ENCODE measurements at regions not wholly inside any gene's neighbourhood (a gene's known extent, or its start where the extent isn't known, plus 50 kb on each side); places are given as distances from the start of the nearest gene placed in this dataset.

DNA sequence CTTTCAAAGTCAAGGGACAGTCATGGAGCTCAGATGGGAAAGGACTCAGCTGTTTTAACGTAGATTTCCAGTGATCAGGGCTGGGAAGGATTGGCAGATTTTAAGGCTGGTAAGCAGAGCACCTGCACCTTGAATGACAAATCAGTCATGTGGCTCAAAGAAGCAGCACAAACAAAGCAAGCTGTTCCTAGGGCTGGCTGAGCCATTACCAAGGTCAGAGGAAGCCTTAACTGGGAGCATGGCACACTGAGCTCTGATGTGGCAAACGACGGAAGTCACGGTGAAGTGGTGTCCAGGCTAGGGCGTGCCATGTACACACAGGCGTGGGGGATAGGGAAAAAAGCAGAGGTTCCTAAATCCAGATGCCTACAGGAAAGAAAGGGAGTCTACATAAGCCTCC, 84.6 kb upstream of the PFN2 start:
- H3K27ac ChIP-seq (ENCODE audit: low read length) = no peak overlapping the region
- no peaks in the 10 kb centered on the region for H3K9me3 ChIP-seq (ENCODE audit: control insufficient read depth in 1 of 2, low read length in 2 of 2)
- H3K4me1 ChIP-seq (ENCODE audit: control insufficient read depth in 1 of 2, insufficient read depth in 2 of 2, low read length in 2 of 2) = no peaks in the 10 kb centered on the region
- no peaks in the 10 kb centered on the region for H3K36me3 ChIP-seq (ENCODE audit: control insufficient read depth in 1 of 2, insufficient read depth in 2 of 2, low read length in 2 of 2)
- H3K27me3 ChIP-seq (ENCODE audit: low read depth, low read length) = no peaks in the 10 kb centered on the region
- H3K4me3 ChIP-seq (ENCODE audit: low read depth in 1 of 2, low read length in 2 of 2) = no peak overlapping the region

DNA sequence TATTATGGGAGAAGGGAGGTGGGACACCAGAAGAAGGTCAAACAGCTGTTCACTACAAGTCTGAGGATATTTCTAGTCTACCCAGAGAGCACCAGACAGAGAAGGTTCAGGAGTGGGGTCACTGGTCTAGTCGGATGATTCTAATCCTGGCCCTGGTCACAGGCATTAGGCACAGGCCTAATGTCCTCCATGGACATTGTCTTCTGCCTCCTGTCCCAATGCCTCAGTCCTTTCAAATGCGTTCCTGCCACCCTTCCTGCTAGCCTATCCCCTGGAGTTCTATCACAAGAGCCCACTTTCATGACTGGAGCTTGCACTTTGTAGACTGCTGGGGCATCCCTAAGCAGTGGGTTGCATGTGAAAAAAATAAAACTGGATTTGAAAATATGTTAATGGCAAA, 83.9 kb upstream of the PFN2 start:
- Histone ChIP-seq H3K4me1 (ENCODE audit: control insufficient read depth in 1 of 2, insufficient read depth in 2 of 2, low read length in 2 of 2) (no peaks in the 10 kb centered on the region), H3K27ac (ENCODE audit: low read length) (no peak overlapping the region), H3K36me3 (ENCODE audit: control insufficient read depth in 1 of 2, insufficient read depth in 2 of 2, low read length in 2 of 2) (no peaks in the 10 kb centered on the region), H3K4me3 (ENCODE audit: low read depth in 1 of 2, low read length in 2 of 2) (no peak overlapping the region), H3K9me3 (ENCODE audit: control insufficient read depth in 1 of 2, low read length in 2 of 2) (no peaks in the 10 kb centered on the region), H3K27me3 (ENCODE audit: low read depth, low read length) (no peaks in the 10 kb centered on the region)

DNA sequence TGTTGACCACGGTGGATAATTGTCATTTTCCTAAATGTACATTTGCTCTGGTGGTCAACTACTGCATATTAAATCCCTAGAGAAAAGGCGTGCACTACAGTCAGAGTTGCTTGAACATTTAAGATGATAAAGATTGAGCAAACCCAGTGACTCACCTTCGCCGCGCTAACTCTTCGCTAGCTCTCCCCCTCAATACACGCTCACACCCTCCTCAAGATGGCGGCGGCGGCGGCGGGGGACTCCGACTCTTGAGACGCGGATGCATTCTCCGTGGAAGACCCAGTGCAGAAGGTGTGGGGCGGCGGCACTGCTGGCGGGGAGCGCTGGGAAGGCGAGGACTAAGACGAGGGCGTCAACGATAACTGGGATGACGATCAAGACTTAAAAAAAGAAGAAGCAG, 79.8 kb upstream of the PFN2 start:
- H3K27ac ChIP-seq (ENCODE audit: low read length) = no peak overlapping the region
- no peaks in the 10 kb centered on the region for H3K4me1 ChIP-seq (ENCODE audit: control insufficient read depth in 1 of 2, insufficient read depth in 2 of 2, low read length in 2 of 2)
- no peaks in the 10 kb centered on the region for H3K36me3 ChIP-seq (ENCODE audit: control insufficient read depth in 1 of 2, insufficient read depth in 2 of 2, low read length in 2 of 2)
- no peak overlapping the region for H3K4me3 ChIP-seq (ENCODE audit: low read depth in 1 of 2, low read length in 2 of 2)
- H3K9me3 ChIP-seq (ENCODE audit: control insufficient read depth in 1 of 2, low read length in 2 of 2) = no peaks in the 10 kb centered on the region
- no peaks in the 10 kb centered on the region for H3K27me3 ChIP-seq (ENCODE audit: low read depth, low read length)

DNA sequence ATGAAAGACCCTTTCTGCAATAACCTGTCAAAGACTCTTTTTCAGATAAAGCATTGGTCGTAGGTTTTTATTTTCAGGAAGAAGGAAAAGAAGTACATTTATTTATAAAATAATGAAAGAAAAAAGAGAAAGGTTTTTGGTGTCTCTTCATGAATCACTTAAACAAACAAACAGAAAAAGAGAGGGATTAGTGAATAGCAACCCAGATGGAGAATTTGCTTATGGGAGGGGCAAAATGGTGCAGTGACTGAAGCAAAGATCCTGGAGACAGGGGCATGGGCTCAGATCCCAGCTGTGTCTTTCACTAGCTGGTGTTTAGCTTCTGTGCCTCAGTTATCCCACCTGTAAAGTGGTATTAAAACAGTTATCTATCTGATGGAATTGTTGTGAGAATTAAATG, 78.6 kb upstream of the PFN2 start:
- Histone ChIP-seq H3K4me3 (ENCODE audit: low read depth in 1 of 2, low read length in 2 of 2) (no peak overlapping the region), H3K4me1 (ENCODE audit: control insufficient read depth in 1 of 2, insufficient read depth in 2 of 2, low read length in 2 of 2) (no peaks in the 10 kb centered on the region), H3K9me3 (ENCODE audit: control insufficient read depth in 1 of 2, low read length in 2 of 2) (peaks cover 0 to 3% of the 10 kb centered on the region in 2 donors), H3K27me3 (ENCODE audit: low read depth, low read length) (no peaks in the 10 kb centered on the region), H3K36me3 (ENCODE audit: control insufficient read depth in 1 of 2, insufficient read depth in 2 of 2, low read length in 2 of 2) (no peaks in the 10 kb centered on the region), H3K27ac (ENCODE audit: low read length) (no peak overlapping the region)

DNA sequence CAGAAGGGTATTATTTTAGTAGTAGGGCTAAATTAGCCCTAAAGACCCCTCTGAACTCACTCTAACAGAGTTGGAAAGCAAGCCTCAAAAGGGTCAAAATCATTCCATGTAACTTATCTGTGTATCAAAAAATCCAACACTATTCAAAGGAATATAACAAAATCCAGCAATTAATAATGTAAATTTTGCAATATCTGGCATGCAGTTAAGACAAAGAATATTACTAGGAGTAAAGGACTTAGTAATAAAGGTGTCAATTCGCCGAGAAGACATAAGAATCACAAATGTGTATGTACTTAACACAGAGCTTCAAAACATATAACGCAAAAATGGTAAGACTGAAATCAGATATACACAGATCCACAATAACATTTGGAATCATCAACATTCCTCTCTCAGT, 71.2 kb upstream of the PFN2 start:
- Histone ChIP-seq H3K9me3 (ENCODE audit: control insufficient read depth in 1 of 2, low read length in 2 of 2) (peaks cover 0 to 23% of the 10 kb centered on the region in 2 donors), H3K4me3 (ENCODE audit: low read depth in 1 of 2, low read length in 2 of 2) (no peak overlapping the region), H3K27ac (ENCODE audit: low read length) (no peak overlapping the region), H3K27me3 (ENCODE audit: low read depth, low read length) (no peaks in the 10 kb centered on the region), H3K4me1 (ENCODE audit: control insufficient read depth in 1 of 2, insufficient read depth in 2 of 2, low read length in 2 of 2) (no peaks in the 10 kb centered on the region), H3K36me3 (ENCODE audit: control insufficient read depth in 1 of 2, insufficient read depth in 2 of 2, low read length in 2 of 2) (no peaks in the 10 kb centered on the region)

DNA sequence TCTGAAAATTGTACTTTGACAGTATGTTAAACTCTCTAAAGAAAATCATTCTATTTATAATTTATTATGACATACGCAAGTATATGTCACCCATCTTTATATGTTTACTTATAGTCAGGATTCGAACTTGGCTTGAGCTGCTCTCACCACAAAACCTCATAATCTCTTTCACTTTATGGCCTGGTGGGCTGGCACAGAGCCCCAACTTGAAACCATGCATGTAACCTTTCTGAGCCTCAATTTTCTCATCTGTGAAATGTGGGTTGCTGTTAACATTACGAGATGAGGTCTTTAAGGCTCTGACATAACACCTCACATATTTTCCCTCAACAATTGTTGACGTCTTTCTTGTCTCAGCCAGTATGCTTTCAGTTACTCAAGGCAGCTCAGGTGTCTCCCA, 69.4 kb upstream of the PFN2 start:
- Histone ChIP-seq H3K27ac (ENCODE audit: low read length) (no peak overlapping the region), H3K9me3 (ENCODE audit: control insufficient read depth in 1 of 2, low read length in 2 of 2) (peaks cover 0 to 20% of the 10 kb centered on the region in 2 donors), H3K4me1 (ENCODE audit: control insufficient read depth in 1 of 2, insufficient read depth in 2 of 2, low read length in 2 of 2) (no peaks in the 10 kb centered on the region), H3K36me3 (ENCODE audit: control insufficient read depth in 1 of 2, insufficient read depth in 2 of 2, low read length in 2 of 2) (no peaks in the 10 kb centered on the region), H3K27me3 (ENCODE audit: low read depth, low read length) (no peaks in the 10 kb centered on the region), H3K4me3 (ENCODE audit: low read depth in 1 of 2, low read length in 2 of 2) (no peak overlapping the region)

DNA sequence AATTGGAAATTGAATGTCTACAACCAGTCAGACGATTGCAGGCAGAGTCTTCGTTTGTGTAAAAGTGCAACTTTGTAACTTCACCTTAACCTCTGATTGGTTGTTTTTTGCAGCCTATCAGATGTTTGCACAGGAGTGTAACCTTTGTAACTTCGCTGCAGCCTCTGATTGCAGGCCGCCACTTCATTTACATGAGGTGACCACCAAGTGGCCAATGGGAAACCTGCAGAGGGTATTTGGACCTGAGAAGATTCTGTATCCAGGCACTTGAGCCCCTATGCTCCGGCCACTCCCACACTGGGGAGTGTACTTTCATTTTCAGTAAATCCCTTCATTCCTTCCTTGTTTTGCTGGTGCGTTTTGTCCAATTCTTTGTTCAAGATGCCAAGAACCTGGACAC, 68.1 kb upstream of the PFN2 start:
- Histone ChIP-seq H3K36me3 (ENCODE audit: control insufficient read depth in 1 of 2, insufficient read depth in 2 of 2, low read length in 2 of 2) (no peaks in the 10 kb centered on the region), H3K27me3 (ENCODE audit: low read depth, low read length) (no peaks in the 10 kb centered on the region), H3K9me3 (ENCODE audit: control insufficient read depth in 1 of 2, low read length in 2 of 2) (peaks cover 0 to 20% of the 10 kb centered on the region in 2 donors), H3K4me1 (ENCODE audit: control insufficient read depth in 1 of 2, insufficient read depth in 2 of 2, low read length in 2 of 2) (no peaks in the 10 kb centered on the region), H3K27ac (ENCODE audit: low read length) (no peak overlapping the region), H3K4me3 (ENCODE audit: low read depth in 1 of 2, low read length in 2 of 2) (no peak overlapping the region)

DNA sequence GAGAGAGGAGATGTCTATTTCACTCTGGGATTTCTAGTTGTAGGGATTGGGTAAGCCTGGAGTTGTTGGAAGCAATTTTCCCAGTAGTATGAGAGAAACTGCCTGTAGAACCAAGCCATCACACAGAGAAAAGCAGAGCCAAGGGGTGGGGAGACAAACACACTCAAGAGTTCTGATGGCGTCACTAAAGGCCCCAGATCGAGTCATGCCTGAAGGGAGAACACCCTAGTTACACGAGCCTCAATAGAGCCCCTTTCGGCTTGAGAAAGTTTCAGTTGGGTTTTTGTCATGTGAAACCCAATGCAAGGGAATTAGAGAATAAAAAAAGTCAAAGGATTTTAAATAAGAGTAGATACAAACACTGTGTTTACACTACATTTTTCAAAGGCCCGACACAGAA, 66.1 kb upstream of the PFN2 start:
- no peaks in the 10 kb centered on the region for H3K4me1 ChIP-seq (ENCODE audit: control insufficient read depth in 1 of 2, insufficient read depth in 2 of 2, low read length in 2 of 2)
- H3K9me3 ChIP-seq (ENCODE audit: control insufficient read depth in 1 of 2, low read length in 2 of 2) = peaks cover 0 to 8% of the 10 kb centered on the region in 2 donors
- no peak overlapping the region for H3K27ac ChIP-seq (ENCODE audit: low read length)
- no peak overlapping the region for H3K4me3 ChIP-seq (ENCODE audit: low read depth in 1 of 2, low read length in 2 of 2)
- no peaks in the 10 kb centered on the region for H3K27me3 ChIP-seq (ENCODE audit: low read depth, low read length)
- no peaks in the 10 kb centered on the region for H3K36me3 ChIP-seq (ENCODE audit: control insufficient read depth in 1 of 2, insufficient read depth in 2 of 2, low read length in 2 of 2)

DNA sequence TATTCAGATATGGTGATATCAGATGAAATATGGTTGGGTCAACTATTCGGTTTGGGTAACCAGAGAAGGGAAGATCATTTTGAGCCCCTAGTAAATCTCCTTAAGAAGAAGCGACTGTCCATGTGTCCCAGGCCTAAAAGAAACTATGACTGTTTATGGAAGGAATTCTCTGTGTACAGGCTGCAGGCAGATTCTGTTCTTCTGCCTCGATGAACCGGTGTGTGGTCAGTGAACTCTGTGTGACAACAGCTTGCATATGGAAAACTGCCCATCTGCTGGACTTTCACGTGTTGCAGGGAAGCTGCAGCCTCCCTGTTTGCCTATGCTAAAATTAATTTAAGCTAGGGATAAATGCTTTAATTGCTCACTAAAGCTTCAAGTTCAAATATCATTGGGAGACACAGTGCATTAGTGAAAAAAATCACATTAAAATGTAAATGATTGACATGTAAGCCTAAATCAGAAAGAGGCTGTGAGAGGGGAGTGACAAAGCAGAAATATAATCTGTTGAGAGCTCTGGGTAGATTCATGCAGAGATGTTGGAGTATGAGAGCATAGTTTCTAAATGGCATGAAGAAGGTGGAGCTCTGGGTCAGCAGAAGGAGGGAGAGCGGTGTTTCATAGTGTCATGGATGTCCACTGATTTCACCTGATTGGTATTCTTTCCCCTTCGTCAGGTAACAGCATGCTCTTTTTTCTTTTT, 65.4 kb upstream of the PFN2 start:
- Histone ChIP-seq H3K27ac (ENCODE audit: low read length) (no peak overlapping the region), H3K9me3 (ENCODE audit: control insufficient read depth in 1 of 2, low read length in 2 of 2) (peaks cover 0 to 3% of the 10 kb centered on the region in 2 donors), H3K4me1 (ENCODE audit: control insufficient read depth in 1 of 2, insufficient read depth in 2 of 2, low read length in 2 of 2) (no peaks in the 10 kb centered on the region), H3K36me3 (ENCODE audit: control insufficient read depth in 1 of 2, insufficient read depth in 2 of 2, low read length in 2 of 2) (no peaks in the 10 kb centered on the region), H3K4me3 (ENCODE audit: low read depth in 1 of 2, low read length in 2 of 2) (no peak overlapping the region), H3K27me3 (ENCODE audit: low read depth, low read length) (no peaks in the 10 kb centered on the region)

DNA sequence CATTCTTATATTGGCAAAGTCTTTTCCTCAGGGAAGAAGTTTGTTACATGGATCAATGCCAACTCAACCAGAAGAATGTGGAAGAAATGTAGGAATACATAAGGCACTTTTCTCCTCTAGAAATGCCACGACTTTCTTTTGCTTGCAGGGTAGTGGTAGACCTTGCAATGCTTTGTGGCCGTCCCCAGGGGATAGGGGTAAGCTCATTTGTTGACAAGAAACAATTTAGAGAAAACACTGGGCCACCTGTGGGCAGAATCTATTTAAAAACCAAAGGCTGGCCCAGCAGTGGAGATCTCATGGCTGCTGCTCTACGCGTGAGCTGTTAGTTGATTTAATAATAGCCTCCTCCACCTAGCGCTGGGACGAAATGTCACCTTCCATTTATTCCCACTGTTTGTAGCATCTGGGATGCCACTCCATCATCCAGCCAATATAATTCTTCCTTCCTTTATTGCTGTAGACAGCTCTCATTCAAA, 64.6 kb upstream of the PFN2 start:
- no peaks in the 10 kb centered on the region for H3K27me3 ChIP-seq (ENCODE audit: low read depth, low read length)
- peaks cover 0 to 3% of the 10 kb centered on the region in 2 donors for H3K9me3 ChIP-seq (ENCODE audit: control insufficient read depth in 1 of 2, low read length in 2 of 2)
- H3K4me1 ChIP-seq (ENCODE audit: control insufficient read depth in 1 of 2, insufficient read depth in 2 of 2, low read length in 2 of 2) = no peaks in the 10 kb centered on the region
- H3K4me3 ChIP-seq (ENCODE audit: low read depth in 1 of 2, low read length in 2 of 2) = no peak overlapping the region
- H3K36me3 ChIP-seq (ENCODE audit: control insufficient read depth in 1 of 2, insufficient read depth in 2 of 2, low read length in 2 of 2) = no peaks in the 10 kb centered on the region
- no peak overlapping the region for H3K27ac ChIP-seq (ENCODE audit: low read length)

DNA sequence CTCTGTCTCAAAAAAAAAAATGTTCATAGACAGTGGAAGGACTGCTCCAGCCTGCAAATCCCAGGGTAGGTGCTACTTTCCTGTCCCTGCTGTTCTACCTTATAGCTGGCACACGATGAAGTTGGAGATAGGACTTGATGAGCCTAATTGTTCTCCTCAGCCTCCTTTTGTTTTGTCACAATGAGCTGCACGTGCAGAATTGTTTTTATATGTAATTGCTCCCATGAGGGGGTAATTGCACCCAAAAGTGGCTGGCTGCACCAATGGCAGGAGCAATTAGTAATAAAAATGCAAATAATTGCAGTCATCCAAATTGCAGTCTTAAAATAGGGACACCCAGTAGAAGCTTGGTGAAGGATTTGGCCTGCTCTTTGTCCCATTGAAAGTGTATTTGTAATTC, 63.0 kb upstream of the PFN2 start:
- H3K4me1 ChIP-seq (ENCODE audit: control insufficient read depth in 1 of 2, insufficient read depth in 2 of 2, low read length in 2 of 2) = no peaks in the 10 kb centered on the region
- H3K4me3 ChIP-seq (ENCODE audit: low read depth in 1 of 2, low read length in 2 of 2) = no peak overlapping the region
- H3K27ac ChIP-seq (ENCODE audit: low read length) = no peak overlapping the region
- H3K36me3 ChIP-seq (ENCODE audit: control insufficient read depth in 1 of 2, insufficient read depth in 2 of 2, low read length in 2 of 2) = no peaks in the 10 kb centered on the region
- H3K9me3 ChIP-seq (ENCODE audit: control insufficient read depth in 1 of 2, low read length in 2 of 2) = no peaks in the 10 kb centered on the region
- no peaks in the 10 kb centered on the region for H3K27me3 ChIP-seq (ENCODE audit: low read depth, low read length)

DNA sequence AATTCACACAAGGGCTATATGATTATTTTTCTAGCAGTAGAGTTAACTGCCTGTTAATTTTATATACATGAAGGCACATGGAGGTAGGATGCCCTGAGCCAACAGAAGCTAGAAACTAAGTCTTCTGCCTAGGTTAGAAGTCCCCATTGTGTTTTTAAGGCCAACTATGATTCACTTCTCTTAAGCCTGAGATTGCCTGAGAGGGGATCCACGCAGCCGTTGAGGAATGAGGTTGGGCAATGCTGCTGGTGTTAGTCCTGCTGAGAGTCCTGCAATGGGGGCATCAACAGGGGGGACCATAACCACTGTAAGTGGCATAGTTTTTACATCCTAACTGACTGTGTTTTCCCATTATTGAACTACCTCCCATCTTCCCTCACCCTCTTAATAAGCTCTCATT, 60.1 kb upstream of the PFN2 start:
- Histone ChIP-seq H3K27ac (ENCODE audit: low read length) (no peak overlapping the region), H3K27me3 (ENCODE audit: low read depth, low read length) (no peaks in the 10 kb centered on the region), H3K4me1 (ENCODE audit: control insufficient read depth in 1 of 2, insufficient read depth in 2 of 2, low read length in 2 of 2) (no peaks in the 10 kb centered on the region), H3K4me3 (ENCODE audit: low read depth in 1 of 2, low read length in 2 of 2) (no peak overlapping the region), H3K36me3 (ENCODE audit: control insufficient read depth in 1 of 2, insufficient read depth in 2 of 2, low read length in 2 of 2) (no peaks in the 10 kb centered on the region), H3K9me3 (ENCODE audit: control insufficient read depth in 1 of 2, low read length in 2 of 2) (no peaks in the 10 kb centered on the region)

Data from muscle layer of duodenum (tissue), 2 donors.